ENCODE measurements at regions not wholly inside any gene's neighbourhood (a gene's known extent, or its start where the extent isn't known, plus 50 kb on each side); places are given as distances from the start of the nearest gene placed in this dataset.

- no peak for DNase-seq
These were observed 535.0 kb downstream of the TBC1D22A start for GRCh38 chr22:47297261-47298016.

- DNase-seq = no peak
These were observed 534.2 kb downstream of the TBC1D22A start for GRCh38 chr22:47296405-47297260.

GRCh38 chr22:47295982-47296381 lies 533.5 kb downstream of the TBC1D22A start:
- no peak for DNase-seq

- DNase-seq = no peak
These were observed 532.9 kb downstream of the TBC1D22A start for GRCh38 chr22:47295226-47295901.

- no peak for DNase-seq
These were observed 532.1 kb downstream of the TBC1D22A start for GRCh38 chr22:47294576-47294975.

GRCh38 chr22:47294222-47294532 lies 531.7 kb downstream of the TBC1D22A start:
- no peak for DNase-seq

- no peak for DNase-seq
These were observed 531.1 kb downstream of the TBC1D22A start for GRCh38 chr22:47293368-47294221.

GRCh38 chr22:47292546-47293320 lies 530.3 kb downstream of the TBC1D22A start:
- no peak for DNase-seq

- no peak for DNase-seq
These were observed 529.4 kb downstream of the TBC1D22A start for GRCh38 chr22:47291565-47292495.

- DNase-seq = no peak
These were observed 528.4 kb downstream of the TBC1D22A start for GRCh38 chr22:47290706-47291430.

GRCh38 chr22:47289336-47289985 lies 527.0 kb downstream of the TBC1D22A start:
- no peak for DNase-seq

- no peak for DNase-seq
These were observed 526.2 kb downstream of the TBC1D22A start for GRCh38 chr22:47288680-47289079.

- DNase-seq = no peak
These were observed 525.1 kb downstream of the TBC1D22A start for GRCh38 chr22:47287516-47287915.

GRCh38 chr22:47286590-47286989 lies 524.1 kb downstream of the TBC1D22A start:
- no peak for DNase-seq

GRCh38 chr22:47285981-47286380 lies 523.5 kb downstream of the TBC1D22A start:
- no peak for DNase-seq

- DNase-seq = no peak
These were observed 522.4 kb downstream of the TBC1D22A start for GRCh38 chr22:47284822-47285221.

GRCh38 chr22:47284360-47284759 lies 521.9 kb downstream of the TBC1D22A start:
- DNase-seq = no peak

GRCh38 chr22:47283616-47284270 lies 521.3 kb downstream of the TBC1D22A start:
- no peak for DNase-seq

GRCh38 chr22:47282851-47283250 lies 520.4 kb downstream of the TBC1D22A start:
- no peak for DNase-seq
